HL-60 (cell line): ENCODE measurements at regions not wholly inside any gene's neighbourhood (a gene's known extent, or its start where the extent isn't known, plus 50 kb on each side); places are given as distances from the start of the nearest gene placed in this dataset.

Source experiments
- CTCF ChIP-seq: IDR thresholded peaks from one replicate; pipeline ENCODE4 v1.5.1; 2011; ENCODE audit warnings: low read length, control low read depth, inconsistent platforms; ENCODE audit not compliant: insufficient read depth
- REST ChIP-seq: IDR thresholded peaks from 2 replicates; pipeline ENCODE4 v1.6.1; 2012; ENCODE audit warnings: low read depth; ENCODE audit not compliant: insufficient replicate concordance

- TF ChIP-seq CTCF (no peak), REST (no peak)
These were observed 1040.1 kb downstream of the MAT2B start for GRCh38 chr5:164545507-164545906.
